ENCODE measurements at regions not wholly inside any gene's neighbourhood (a gene's known extent, or its start where the extent isn't known, plus 50 kb on each side); places are given as distances from the start of the nearest gene placed in this dataset.

- TF ChIP-seq NR2C2 (CRISPR knock-in tag; IDR thresholded peaks at IDR 0.05) (no peak), NR2C2 (tag; IDR thresholded peaks at IDR 0.05) (no peak), TCF7L2 (IDR thresholded peaks at IDR 0.05; ENCODE audit: low read depth, low read length) (no peak), NFRKB (IDR thresholded peaks at IDR 0.05; ENCODE audit: low read depth) (no peak), ZFP36 (IDR thresholded peaks at IDR 0.05; ENCODE audit: low read depth, low read length, partially characterized antibody) (no peak)
Measured at GRCh38 chr6:140711019-140711613, 1336.7 kb upstream of the CITED2 start.

Measured in K562 (cell line).